A549 (cell line): ENCODE measurements at regions not wholly inside any gene's neighbourhood (a gene's known extent, or its start where the extent isn't known, plus 50 kb on each side); places are given as distances from the start of the nearest gene placed in this dataset.

Experiments
- TF ChIP-seq, protein P1 (sequence below): fragments of >200 bp; sonication (Bioruptor Twin); formaldehyde crosslinking; IDR thresholded peaks from 3 replicates; pipeline ENCODE4 v1.5.1; 2016
- TF ChIP-seq, protein P2 (sequence below): fragments of 450-650 bp; IDR thresholded peaks from 2 replicates; pipeline ENCODE4 v1.6.1; 2014; ENCODE audit warnings: antibody characterized with exemption

DNA sequence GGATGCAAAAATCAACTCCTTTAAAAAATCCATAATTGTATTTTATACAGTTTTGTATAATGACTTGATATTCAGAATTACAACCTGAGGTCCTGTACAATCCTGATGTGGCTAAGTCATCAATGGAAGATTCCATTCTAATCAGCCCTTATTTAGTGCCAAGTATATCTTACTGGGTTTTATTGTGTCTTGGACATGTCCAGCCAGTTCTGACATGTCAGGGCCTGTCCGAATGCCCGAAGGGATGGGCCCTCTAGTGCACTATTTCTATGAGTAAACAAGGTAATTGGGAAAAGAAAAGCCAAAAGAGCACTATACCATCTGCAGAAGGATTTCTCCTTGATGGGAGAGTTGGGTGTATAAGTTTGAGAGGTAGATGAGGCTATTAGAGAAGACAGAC is 412.9 kb downstream of the METTL15 start:
- TF ChIP-seq, protein P1, sequence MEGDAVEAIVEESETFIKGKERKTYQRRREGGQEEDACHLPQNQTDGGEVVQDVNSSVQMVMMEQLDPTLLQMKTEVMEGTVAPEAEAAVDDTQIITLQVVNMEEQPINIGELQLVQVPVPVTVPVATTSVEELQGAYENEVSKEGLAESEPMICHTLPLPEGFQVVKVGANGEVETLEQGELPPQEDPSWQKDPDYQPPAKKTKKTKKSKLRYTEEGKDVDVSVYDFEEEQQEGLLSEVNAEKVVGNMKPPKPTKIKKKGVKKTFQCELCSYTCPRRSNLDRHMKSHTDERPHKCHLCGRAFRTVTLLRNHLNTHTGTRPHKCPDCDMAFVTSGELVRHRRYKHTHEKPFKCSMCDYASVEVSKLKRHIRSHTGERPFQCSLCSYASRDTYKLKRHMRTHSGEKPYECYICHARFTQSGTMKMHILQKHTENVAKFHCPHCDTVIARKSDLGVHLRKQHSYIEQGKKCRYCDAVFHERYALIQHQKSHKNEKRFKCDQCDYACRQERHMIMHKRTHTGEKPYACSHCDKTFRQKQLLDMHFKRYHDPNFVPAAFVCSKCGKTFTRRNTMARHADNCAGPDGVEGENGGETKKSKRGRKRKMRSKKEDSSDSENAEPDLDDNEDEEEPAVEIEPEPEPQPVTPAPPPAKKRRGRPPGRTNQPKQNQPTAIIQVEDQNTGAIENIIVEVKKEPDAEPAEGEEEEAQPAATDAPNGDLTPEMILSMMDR: no peak
- TF ChIP-seq, protein P2, sequence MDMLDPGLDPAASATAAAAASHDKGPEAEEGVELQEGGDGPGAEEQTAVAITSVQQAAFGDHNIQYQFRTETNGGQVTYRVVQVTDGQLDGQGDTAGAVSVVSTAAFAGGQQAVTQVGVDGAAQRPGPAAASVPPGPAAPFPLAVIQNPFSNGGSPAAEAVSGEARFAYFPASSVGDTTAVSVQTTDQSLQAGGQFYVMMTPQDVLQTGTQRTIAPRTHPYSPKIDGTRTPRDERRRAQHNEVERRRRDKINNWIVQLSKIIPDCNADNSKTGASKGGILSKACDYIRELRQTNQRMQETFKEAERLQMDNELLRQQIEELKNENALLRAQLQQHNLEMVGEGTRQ: no peak
